ENCODE measurements at regions not wholly inside any gene's neighbourhood (a gene's known extent, or its start where the extent isn't known, plus 50 kb on each side); places are given as distances from the start of the nearest gene placed in this dataset.
"Not testable (repeated sequence)": the region's sequence is repeated elsewhere in the genome, so short reads cannot be mapped to it uniquely, and the experiment has no call there.

DNA sequence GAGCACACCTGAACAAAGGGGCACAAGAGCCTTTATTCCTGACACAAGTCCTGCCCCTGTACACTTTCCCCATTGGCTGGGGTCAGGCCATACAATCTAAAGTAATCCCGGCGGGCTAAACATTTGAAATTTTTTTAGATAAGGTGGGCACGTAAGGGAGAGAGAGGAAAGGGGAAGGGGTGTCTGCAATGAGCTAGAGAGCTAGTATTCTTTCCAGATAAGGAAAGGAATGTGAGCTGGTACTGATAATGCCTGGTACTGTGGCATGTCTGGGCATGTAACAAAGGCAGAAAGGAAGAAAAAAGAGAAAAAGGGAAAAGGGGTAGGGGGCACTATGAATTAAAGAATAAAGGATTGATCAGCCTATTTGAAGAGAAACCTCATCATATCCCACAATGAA lies 212.0 kb upstream of the FKBP1C start:
- H2BK120ac ChIP-seq (ENCODE audit: low read depth, low read length); H3K79me1 ChIP-seq (replicated peaks; ENCODE audit: low read length, poor library complexity, severe bottlenecking); H3K9me3 ChIP-seq (ENCODE audit: control insufficient read depth, low read length); DNase-seq; H3K4me3 ChIP-seq (ENCODE audit: insufficient read depth in 1 of 2, low read depth in 1 of 2, low read length in 2 of 2); H3K27me3 ChIP-seq (ENCODE audit: control insufficient read depth in 1 of 2, insufficient read depth in 1 of 2, low read length in 2 of 2); H3K14ac ChIP-seq (ENCODE audit: low read length in 2 of 2); H3K4me1 ChIP-seq (ENCODE audit: control insufficient read depth, insufficient read depth, low read depth, low read length); H3K23ac ChIP-seq (ENCODE audit: low read length in 2 of 2); H2BK15ac ChIP-seq (ENCODE audit: low read depth, poor library complexity, severe bottlenecking); H3K36me3 ChIP-seq (ENCODE audit: control insufficient read depth in 1 of 2, insufficient read depth in 2 of 2, low read depth in 1 of 2, low read length in 2 of 2); H3K4me2 ChIP-seq (ENCODE audit: low read length, poor library complexity, severe bottlenecking); H2BK12ac ChIP-seq (ENCODE audit: low read length in 2 of 2); H2AK5ac ChIP-seq (ENCODE audit: low read length, severe bottlenecking); H3K18ac ChIP-seq (ENCODE audit: low read depth in 1 of 2, low read length in 2 of 2); H4K91ac ChIP-seq (ENCODE audit: low read length); H2AFZ ChIP-seq (ENCODE audit: low read depth, low read length); H4K8ac ChIP-seq (ENCODE audit: low read length); H3K4ac ChIP-seq (ENCODE audit: low read depth in 1 of 2, low read length in 2 of 2): not testable (repeated sequence)
- Histone ChIP-seq H2BK5ac (ENCODE audit: low read depth, low read length, poor library complexity, severe bottlenecking) (peak overlapping the region; percentile 75), H3K27ac (ENCODE audit: low read length, poor library complexity, severe bottlenecking) (peak overlapping the region; percentile 97), H3K9ac (ENCODE audit: low read length) (peak overlapping the region; percentile 27)
- 48% methylated on average over 3 of the region's 3 CpGs for whole genome bisulfite sequencing

DNA sequence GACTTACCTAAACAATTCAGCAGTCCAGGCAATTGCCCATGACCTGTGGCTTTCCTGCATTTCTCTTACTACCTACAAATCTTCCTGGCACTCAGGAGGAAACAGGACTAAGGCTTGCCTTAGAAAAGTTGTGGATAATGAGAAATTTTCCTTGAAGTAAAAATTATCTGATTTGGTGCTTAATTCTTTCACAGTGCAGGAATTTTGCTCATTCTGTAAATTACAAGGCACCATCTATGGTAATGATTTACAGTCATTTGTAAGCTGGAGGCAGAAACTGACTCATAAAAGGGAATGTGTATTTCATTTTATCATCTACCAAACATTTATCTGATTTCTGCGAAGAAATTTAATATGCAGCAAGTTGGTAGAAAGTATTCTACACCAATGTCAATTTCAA lies 211.5 kb upstream of the FKBP1C start:
- Histone ChIP-seq H2BK120ac (ENCODE audit: low read depth, low read length) (no peak overlapping the region), H3K23ac (ENCODE audit: low read length in 2 of 2) (no peak overlapping the region), H3K4me1 (ENCODE audit: control insufficient read depth, insufficient read depth, low read depth, low read length) (no peaks in the 10 kb centered on the region)

DNA sequence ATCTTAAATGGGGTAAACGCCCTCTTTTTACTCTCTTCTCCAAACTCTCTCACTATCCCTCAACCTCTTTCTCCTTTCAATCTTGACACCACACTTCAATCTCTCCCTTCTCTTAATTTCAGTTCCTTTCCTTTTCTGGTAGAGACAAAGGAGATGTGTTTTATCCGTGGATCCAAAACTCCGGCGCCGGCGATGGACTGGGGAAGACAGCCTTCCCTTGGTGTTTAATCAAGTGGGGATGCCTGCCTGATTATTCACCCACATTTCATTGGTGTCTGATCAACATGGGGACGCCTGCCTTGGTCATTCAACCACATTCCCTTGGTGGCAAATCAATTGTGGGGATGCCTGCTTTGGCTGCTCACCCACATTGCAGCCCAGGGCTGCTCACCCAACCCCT lies 205.3 kb upstream of the FKBP1C start:
- H2BK120ac ChIP-seq (ENCODE audit: low read depth, low read length); H3K79me1 ChIP-seq (replicated peaks; ENCODE audit: low read length, poor library complexity, severe bottlenecking); H3K27ac ChIP-seq (ENCODE audit: low read length, poor library complexity, severe bottlenecking); H2BK15ac ChIP-seq (ENCODE audit: low read depth, poor library complexity, severe bottlenecking); H2BK12ac ChIP-seq (ENCODE audit: low read length in 2 of 2); H2AFZ ChIP-seq (ENCODE audit: low read depth, low read length); H3K4ac ChIP-seq (ENCODE audit: low read depth in 1 of 2, low read length in 2 of 2); H2AK5ac ChIP-seq (ENCODE audit: low read length, severe bottlenecking); H3K36me3 ChIP-seq (ENCODE audit: control insufficient read depth in 1 of 2, insufficient read depth in 2 of 2, low read depth in 1 of 2, low read length in 2 of 2); H4K8ac ChIP-seq (ENCODE audit: low read length); H3K9me3 ChIP-seq (ENCODE audit: control insufficient read depth, low read length); H3K23ac ChIP-seq (ENCODE audit: low read length in 2 of 2); H3K4me1 ChIP-seq (ENCODE audit: control insufficient read depth, insufficient read depth, low read depth, low read length); H3K14ac ChIP-seq (ENCODE audit: low read length in 2 of 2); H3K4me3 ChIP-seq (ENCODE audit: insufficient read depth in 1 of 2, low read depth in 1 of 2, low read length in 2 of 2); H3K27me3 ChIP-seq (ENCODE audit: control insufficient read depth in 1 of 2, insufficient read depth in 1 of 2, low read length in 2 of 2); H2BK5ac ChIP-seq (ENCODE audit: low read depth, low read length, poor library complexity, severe bottlenecking); DNase-seq; H3K4me2 ChIP-seq (ENCODE audit: low read length, poor library complexity, severe bottlenecking); H4K91ac ChIP-seq (ENCODE audit: low read length); H3K18ac ChIP-seq (ENCODE audit: low read depth in 1 of 2, low read length in 2 of 2); H3K9ac ChIP-seq (ENCODE audit: low read length): not testable (repeated sequence)
- WGBS: 75% methylated on average over 7 of the region's 7 CpGs

More for the DNA sequence above, 211.5 kb upstream of the FKBP1C start:
- WGBS: no CpG with 5 or more reads among the region's 1 CpG
- Histone ChIP-seq H3K4me3 (ENCODE audit: insufficient read depth in 1 of 2, low read depth in 1 of 2, low read length in 2 of 2) (no peak overlapping the region), H3K18ac (ENCODE audit: low read depth in 1 of 2, low read length in 2 of 2) (no peak overlapping the region), H3K4ac (ENCODE audit: low read depth in 1 of 2, low read length in 2 of 2) (no peak overlapping the region), H2AK5ac (ENCODE audit: low read length, severe bottlenecking) (no peak overlapping the region), H3K9ac (ENCODE audit: low read length) (peak overlapping the region; percentile 27), H3K4me2 (ENCODE audit: low read length, poor library complexity, severe bottlenecking) (no peak overlapping the region), H3K79me1 (replicated peaks; ENCODE audit: low read length, poor library complexity, severe bottlenecking) (no peaks in the 10 kb centered on the region), H4K8ac (ENCODE audit: low read length) (no peak overlapping the region), H2AFZ (ENCODE audit: low read depth, low read length) (no peak overlapping the region), H2BK12ac (ENCODE audit: low read length in 2 of 2) (no peak overlapping the region), H3K14ac (ENCODE audit: low read length in 2 of 2) (no peak overlapping the region), H3K27me3 (ENCODE audit: control insufficient read depth in 1 of 2, insufficient read depth in 1 of 2, low read length in 2 of 2) (no peaks in the 10 kb centered on the region), H4K91ac (ENCODE audit: low read length) (no peak overlapping the region), H2BK15ac (ENCODE audit: low read depth, poor library complexity, severe bottlenecking) (no peak overlapping the region), H2BK5ac (ENCODE audit: low read depth, low read length, poor library complexity, severe bottlenecking) (peak overlapping the region; percentile 75), H3K9me3 (ENCODE audit: control insufficient read depth, low read length) (no peaks in the 10 kb centered on the region), H3K27ac (ENCODE audit: low read length, poor library complexity, severe bottlenecking) (peak overlapping the region; percentile 97), H3K36me3 (ENCODE audit: control insufficient read depth in 1 of 2, insufficient read depth in 2 of 2, low read depth in 1 of 2, low read length in 2 of 2) (no peaks in the 10 kb centered on the region)
- peak; percentile 7 for DNase-seq

DNA sequence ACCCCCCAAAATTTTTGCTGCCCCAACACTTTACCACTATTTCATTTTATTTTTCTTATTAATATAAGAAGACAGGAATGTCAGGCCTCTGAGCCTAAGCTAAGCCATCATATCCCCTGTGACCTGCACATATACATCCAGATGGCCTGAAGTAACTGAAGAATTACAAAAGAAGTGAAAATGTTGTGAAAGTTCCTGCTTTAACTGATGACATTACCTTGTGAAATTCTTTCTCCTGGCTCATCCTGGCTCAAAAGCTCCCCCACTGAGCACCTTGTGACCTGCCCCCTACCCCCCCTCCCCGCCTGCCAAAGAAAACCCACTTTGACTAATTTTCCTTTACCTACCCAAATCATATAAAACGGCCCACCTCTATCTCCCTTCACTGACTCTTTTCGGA lies 200.3 kb upstream of the FKBP1C start:
- H3K4me1 ChIP-seq (ENCODE audit: control insufficient read depth, insufficient read depth, low read depth, low read length); H3K36me3 ChIP-seq (ENCODE audit: control insufficient read depth in 1 of 2, insufficient read depth in 2 of 2, low read depth in 1 of 2, low read length in 2 of 2); DNase-seq; H2BK5ac ChIP-seq (ENCODE audit: low read depth, low read length, poor library complexity, severe bottlenecking); H2BK12ac ChIP-seq (ENCODE audit: low read length in 2 of 2); H3K23ac ChIP-seq (ENCODE audit: low read length in 2 of 2); H3K14ac ChIP-seq (ENCODE audit: low read length in 2 of 2); H3K79me1 ChIP-seq (replicated peaks; ENCODE audit: low read length, poor library complexity, severe bottlenecking); H2BK15ac ChIP-seq (ENCODE audit: low read depth, poor library complexity, severe bottlenecking); H2AFZ ChIP-seq (ENCODE audit: low read depth, low read length); H3K4ac ChIP-seq (ENCODE audit: low read depth in 1 of 2, low read length in 2 of 2); H4K91ac ChIP-seq (ENCODE audit: low read length); H3K4me2 ChIP-seq (ENCODE audit: low read length, poor library complexity, severe bottlenecking); H3K27ac ChIP-seq (ENCODE audit: low read length, poor library complexity, severe bottlenecking); H3K4me3 ChIP-seq (ENCODE audit: insufficient read depth in 1 of 2, low read depth in 1 of 2, low read length in 2 of 2); H4K8ac ChIP-seq (ENCODE audit: low read length); H2BK120ac ChIP-seq (ENCODE audit: low read depth, low read length); H3K9me3 ChIP-seq (ENCODE audit: control insufficient read depth, low read length); H2AK5ac ChIP-seq (ENCODE audit: low read length, severe bottlenecking); H3K18ac ChIP-seq (ENCODE audit: low read depth in 1 of 2, low read length in 2 of 2); H3K9ac ChIP-seq (ENCODE audit: low read length); H3K27me3 ChIP-seq (ENCODE audit: control insufficient read depth in 1 of 2, insufficient read depth in 1 of 2, low read length in 2 of 2): not testable (repeated sequence)
- 36% methylated on average over 3 of the region's 3 CpGs for WGBS

Measured in mesenchymal stem cell (in vitro differentiated cells and primary cell).